SK-N-MC (cell line): ENCODE measurements at regions not wholly inside any gene's neighbourhood (a gene's known extent, or its start where the extent isn't known, plus 50 kb on each side); places are given as distances from the start of the nearest gene placed in this dataset.

Experiments
- EZH2 ChIP-seq: fragments of 200-600 bp; sonication (generic); IDR thresholded peaks from one replicate; pipeline ENCODE4 v1.6.1; 2017; ENCODE audit warnings: antibody characterized with exemption
- FOXP2 ChIP-seq: optimal IDR thresholded peaks from 2 replicates; pipeline ENCODE3; 2011; ENCODE audit warnings: mild to moderate bottlenecking, moderate library complexity; ENCODE audit not compliant: insufficient read depth; ENCODE audit errors: extremely low read length, control extremely low read depth
- POLR2AphosphoS5 ChIP-seq: IDR thresholded peaks from 2 replicates; pipeline ENCODE4 v1.6.1; 2012; ENCODE audit warnings: mild to moderate bottlenecking, low read depth, low read length, borderline replicate concordance

GRCh38 chr18:9008709-9009635 lies 93.5 kb upstream of the NDUFV2 start:
- TF ChIP-seq EZH2 (no peak), POLR2AphosphoS5 (no peak), FOXP2 (no peak)
